DMS53 (cell line): ENCODE measurements at regions not wholly inside any gene's neighbourhood (a gene's known extent, or its start where the extent isn't known, plus 50 kb on each side); places are given as distances from the start of the nearest gene placed in this dataset.

ENCODE experiments used
- DNase-seq: peaks from one replicate; lab custom pipeline; 2025; lab: John Stamatoyannopoulos, UW

DNA sequence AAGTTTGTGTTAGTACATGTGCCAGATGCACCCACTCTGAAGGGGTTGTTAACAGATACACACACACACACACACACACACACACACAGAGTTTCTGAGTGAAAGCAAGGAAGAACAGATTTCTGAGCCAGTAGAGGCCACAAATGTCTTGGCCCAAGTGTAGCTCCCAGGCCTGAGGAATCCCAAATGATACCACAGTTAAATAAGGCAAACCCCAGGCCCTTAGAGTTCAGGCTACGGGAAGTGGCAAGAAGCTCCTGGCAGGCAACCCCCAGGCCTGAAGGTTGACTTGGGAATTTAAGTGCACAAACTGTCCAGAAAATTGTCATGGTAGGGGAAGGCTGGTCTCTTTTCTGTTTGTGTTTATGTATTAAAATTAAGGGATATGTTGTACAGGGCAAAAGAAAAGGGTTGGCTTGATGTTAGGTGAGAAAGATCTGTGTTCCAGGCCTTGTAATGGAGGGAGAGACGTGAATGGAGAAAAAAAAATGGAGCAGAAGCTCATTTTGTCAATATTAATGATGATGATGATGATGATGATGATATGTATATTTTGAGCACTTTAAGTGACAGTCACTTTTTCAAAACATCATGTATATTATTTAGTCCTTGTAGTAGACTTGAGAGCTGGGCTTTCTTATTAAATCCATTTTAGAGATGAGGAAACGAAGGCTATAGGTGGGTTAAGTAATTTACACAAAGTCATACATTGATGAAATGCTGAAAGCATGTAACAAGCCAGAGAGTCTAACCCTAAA lies 317.0 kb upstream of the JAG1 start:
- DNase-seq: no peak

- no peak for DNase-seq
Observed at GRCh38 chr20:10992731-10993130, 318.9 kb upstream of the JAG1 start.

DNA sequence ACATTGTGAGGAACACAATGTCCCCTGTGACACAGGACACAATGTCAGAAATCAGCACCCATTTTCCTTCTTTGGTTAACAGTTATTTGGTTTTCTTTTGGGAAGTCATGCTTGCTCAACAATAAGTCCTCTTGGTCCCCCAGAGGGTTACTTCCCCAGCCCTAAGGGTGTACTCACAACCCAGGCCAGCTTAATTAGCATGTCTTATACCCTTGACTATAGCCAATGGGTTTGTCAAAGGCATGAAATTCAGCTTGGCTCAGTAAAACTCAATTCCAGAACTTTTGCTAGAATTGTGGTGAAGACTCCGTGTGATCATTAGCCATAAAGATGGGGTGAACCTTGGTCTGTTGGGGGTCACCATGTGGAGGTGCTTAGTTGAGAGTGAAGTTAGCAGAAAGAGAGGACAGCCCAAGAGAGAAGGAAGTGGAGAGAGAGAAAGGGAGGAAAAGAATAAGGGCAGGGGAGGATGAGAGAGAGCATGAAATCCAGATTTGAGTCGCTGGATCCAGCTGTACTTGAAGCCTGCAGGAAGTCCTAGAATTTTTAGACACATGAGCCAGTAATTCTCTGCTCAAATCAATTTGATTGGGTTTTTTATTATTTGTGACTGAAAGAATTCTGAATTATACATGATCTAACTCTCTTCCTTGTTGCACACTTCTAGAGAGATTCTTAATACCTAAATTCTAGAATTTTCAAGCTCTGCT lies 321.3 kb upstream of the JAG1 start:
- no peak for DNase-seq

DNA sequence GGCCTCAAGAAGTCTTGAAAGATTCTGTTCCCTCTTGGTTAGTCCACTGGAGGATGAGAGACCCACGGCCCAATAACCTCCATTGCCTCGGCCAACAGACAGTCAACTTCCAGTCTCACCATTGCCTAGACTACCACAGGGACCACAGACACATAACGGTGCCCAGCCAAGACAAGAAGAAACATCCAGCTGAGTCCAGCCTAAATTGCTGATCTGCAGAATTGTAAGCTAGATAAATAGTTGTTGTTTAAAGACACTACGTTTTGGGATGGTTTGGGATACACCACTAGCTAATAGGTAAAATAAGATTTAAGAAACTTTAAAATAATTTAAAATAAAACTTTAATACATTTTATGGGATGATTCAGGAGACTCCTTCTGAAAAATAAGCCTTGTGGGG lies 324.7 kb upstream of the JAG1 start:
- no peak for DNase-seq

DNA sequence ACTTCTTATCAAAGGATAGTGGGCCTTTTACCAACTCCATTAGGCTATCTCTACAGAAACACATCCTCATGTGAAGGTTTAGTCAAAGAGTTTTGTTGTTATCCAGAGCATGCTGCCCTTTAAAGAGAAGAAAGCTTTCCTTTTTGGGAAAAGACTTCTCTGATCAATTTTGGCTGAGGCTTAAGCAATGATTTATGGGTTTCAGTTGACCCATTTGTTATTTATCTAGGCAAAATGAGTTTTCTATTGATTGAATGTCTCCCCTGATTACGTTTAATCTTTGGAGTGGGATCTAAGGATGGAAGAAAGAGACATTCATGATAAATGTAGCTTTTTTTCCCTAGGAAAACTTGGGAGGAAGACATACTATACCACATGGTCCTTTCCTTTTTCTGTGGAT lies 326.6 kb upstream of the JAG1 start:
- DNase-seq: no peak

DNA sequence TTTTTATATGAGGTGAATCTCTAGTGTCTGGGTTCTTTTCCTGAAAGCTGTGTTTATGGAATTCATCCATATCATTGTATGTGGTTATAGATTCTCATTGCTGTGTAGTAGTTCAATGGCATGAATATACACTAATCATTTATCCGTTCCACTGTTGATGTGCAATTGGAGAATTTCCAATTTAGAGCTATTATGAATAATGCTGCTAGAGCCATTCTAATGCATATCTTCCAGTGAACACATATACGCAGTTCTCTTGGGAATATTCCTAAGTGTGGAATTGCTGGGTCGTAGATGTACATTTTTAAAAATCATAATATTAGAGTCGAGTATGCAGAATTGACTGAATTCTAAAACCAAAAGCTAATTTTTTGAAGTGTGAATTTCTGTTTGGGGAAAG lies 327.5 kb upstream of the JAG1 start:
- no peak for DNase-seq

DNA sequence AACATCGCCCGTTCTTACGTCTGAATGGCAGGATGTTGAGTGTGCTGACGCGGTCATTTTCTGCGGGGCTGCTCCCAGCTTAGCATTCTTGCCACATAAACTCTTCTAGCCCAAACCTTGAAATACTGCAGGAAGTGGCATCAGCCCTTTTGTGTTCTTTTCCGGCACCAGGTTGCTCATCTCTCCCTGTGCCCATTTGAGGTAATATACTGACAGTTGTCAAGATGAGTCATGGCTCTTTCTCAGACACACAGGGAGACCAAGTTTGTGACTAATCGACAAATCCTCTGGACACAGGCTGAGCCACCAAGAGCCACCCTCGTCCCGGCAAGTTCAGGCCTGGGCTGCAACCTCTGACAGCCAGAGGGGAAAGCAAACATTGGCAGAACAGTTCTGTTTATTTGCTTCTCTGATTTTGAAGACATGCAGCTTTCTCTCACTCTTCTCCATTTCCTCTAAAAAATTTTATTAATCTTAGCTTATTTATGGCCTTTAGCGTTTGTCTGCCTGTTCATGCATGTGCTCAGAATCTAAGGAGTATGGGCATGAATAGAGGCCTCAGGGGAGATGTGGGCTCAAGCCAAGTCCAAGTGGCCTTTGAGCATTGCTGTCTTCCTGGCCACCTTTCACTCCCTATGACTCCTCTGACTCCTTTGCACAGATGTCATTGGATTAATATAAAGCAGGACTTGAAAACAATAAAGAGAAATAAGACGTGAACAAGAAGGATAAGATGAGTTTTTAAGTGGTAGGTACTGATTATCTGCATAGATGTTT lies 328.2 kb upstream of the JAG1 start:
- DNase-seq: peak; percentile 90

- DNase-seq: peak; percentile 19
Observed at GRCh38 chr20:11003341-11003740, 329.5 kb upstream of the JAG1 start.

- DNase-seq: no peak
Observed at GRCh38 chr20:11008444-11009033, 334.7 kb upstream of the JAG1 start.

- DNase-seq: no peak
Observed at GRCh38 chr20:11011653-11012052, 337.9 kb upstream of the JAG1 start.

DNA sequence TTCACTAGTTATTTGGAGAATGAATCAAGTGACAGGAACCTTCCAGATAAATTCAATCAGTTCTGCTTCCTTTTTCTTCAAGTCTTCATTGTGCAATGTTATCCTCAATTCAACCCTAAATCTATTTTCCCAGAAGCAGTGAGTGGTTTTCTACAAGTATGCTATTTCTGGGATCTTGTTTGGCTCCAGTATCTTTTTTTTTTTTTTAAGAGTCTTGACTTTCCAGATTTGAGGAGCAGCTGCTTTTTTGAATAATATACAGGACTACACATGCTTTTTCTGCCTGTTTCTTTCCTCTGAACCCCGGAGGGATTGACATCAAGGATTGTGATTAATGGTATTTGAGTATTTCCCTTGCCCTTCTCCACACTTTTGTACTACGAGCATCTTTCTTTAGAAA lies 339.2 kb upstream of the JAG1 start:
- no peak for DNase-seq

GRCh38 chr20:11013801-11014200 lies 340.0 kb upstream of the JAG1 start:
- no peak for DNase-seq

GRCh38 chr20:11015440-11015839 lies 341.6 kb upstream of the JAG1 start:
- DNase-seq: peak; percentile 13

DNA sequence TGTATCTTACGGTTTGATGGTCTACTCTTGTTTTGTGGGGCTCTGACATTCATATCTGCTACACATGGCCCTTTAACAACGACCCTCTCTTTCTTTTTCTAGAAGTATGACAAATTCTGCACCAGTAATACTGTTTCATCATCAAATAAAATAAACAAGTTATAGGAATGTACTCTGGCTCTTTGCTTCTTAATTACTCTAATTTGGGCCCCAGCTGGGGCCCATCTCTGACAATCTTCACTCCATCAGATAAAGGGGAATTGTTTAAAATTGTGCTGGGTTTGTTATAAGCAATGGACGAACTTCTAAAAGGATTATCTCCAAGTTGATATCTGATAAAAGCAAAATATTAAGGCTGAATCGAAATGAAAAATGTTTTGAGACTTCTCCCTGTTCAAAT lies 343.6 kb upstream of the JAG1 start:
- DNase-seq: no peak

GRCh38 chr20:11018668-11019170 lies 344.9 kb upstream of the JAG1 start:
- DNase-seq: no peak

DNA sequence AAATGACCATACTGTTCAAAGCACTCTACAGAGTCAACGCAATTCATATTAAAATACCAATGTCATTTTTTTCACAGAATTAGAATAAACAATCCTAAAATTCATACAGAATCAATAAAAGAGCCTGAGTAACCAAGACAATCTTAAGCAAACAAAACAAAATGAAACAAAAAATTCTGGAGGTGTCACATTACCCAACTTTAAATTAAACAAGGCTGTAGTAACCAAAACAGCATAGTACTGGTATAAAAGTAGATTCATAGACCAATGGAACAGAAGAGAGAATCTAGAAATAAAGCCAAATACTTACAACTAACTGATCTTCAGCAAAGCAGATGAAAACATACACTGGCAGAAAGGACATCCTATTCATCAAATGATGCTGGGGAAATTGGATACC lies 346.9 kb upstream of the JAG1 start:
- no peak for DNase-seq

DNA sequence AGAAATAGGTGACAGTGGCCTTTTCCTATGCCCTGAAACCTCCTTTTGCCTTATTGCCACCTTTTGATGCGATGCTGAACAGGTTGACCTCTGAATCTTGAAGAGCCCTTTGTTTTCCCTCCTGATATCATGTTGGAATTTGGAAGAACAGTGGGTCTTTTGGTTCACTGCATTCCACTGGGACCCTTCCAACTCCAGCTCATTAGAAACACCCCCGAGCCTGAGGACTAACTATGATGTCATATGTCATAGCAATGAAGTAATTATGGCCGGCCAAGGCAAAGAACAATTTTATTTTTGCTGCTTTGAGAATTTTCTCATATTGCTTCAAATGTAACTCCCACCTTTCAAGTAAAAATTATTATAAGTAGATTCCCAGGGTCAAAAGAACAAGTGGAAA lies 353.4 kb upstream of the JAG1 start:
- DNase-seq: no peak

GRCh38 chr20:11030351-11030750 lies 356.6 kb upstream of the JAG1 start:
- no peak for DNase-seq

DNA sequence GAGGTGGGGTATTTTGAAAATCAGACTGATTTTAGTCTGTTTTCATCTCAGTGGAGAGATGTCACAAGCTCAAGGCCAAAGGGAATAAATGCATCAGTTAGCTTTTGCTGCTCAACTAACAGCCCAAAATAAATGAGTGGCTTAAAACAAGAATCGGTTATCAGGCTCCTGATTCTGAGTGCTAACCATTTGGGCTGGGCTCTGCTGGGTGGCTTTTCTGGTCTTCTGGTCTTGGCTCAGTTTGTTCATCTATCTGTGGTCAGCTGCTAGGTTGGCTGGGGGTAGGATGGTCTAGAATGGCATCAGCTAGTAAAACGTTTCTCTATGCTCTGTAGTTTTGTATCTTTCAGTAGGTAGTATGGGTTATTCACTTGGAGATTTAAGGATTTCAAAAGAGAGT lies 357.5 kb upstream of the JAG1 start:
- no peak for DNase-seq

DNA sequence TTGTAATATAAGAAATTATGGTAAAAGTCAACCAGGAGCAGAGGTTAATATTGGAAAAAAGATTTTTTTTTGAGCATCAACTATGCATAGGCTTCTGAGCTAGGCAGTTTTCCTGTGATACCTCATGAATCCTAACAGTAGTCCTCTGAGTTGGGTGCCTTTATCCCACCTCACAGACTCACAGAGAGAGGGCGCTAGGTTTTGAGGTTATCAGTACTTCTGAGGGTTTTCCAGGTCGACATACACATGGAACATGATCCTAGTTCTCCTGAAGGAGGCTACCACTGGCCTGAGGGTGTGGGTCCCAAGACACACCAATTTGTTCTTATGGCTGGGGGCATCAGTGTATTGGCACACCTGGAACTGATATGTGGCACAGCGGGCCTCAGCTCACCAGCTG lies 358.8 kb upstream of the JAG1 start:
- no peak for DNase-seq

DNA sequence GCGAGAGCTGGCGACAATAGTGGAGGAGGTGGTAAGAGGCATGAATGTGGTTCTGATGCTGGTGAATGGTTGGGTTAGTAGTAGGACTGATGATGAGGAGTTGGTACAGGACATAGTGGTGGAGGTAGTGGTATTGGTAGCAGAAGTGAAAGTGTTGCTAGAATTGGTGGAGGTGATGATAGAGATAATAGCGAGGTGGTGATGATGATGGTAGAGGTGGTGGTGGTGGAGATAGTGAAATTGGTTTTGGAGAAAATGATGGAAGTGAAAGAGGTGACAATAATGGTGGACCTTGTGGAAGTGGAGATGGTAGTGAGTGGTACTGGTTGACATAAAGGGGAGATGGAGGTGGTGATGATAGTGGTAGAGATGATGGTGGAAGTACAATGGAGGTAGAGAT lies 360.2 kb upstream of the JAG1 start:
- DNase-seq: no peak

DNA sequence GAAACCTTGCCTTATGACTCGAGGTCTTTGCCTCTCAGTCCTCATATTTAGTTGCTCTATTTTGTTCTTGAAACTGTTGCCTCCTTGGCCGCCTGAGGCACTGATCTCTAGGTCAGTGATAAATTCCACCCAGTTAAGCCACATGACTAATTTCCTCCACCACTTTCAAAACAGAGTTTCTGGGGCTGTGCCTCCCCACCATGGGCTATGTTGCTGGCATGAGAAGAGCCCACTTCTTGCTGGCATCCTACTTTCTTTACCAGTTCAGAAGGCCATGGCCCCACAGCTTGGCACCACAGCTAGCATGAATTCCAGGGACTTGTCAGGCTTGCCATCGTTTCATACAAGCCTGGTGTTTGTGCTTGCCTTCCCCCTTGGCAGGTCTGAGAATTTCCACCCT lies 361.4 kb upstream of the JAG1 start:
- DNase-seq: no peak
